ENCODE measurements at regions not wholly inside any gene's neighbourhood (a gene's known extent, or its start where the extent isn't known, plus 50 kb on each side); places are given as distances from the start of the nearest gene placed in this dataset.

GRCh38 chr5:2330325-2331130 lies 420.9 kb downstream of the IRX2 start:
- WGBS, result 78% methylated on average over 13 of the region's 13 CpGs
- no peaks in the 10 kb centered on the region for H3K9me3 ChIP-seq (ENCODE audit: control insufficient read depth, low read length)
- intact Hi-C loops (cut with DNase I), result no loop called here
- no peaks in the 10 kb centered on the region for H3K27me3 ChIP-seq (ENCODE audit: control insufficient read depth, insufficient read depth)
- H3K4me3 ChIP-seq (ENCODE audit: low read length), result no peak overlapping the region
- H3K27ac ChIP-seq (ENCODE audit: low read length), result no peak overlapping the region
- no peaks in the 10 kb centered on the region for H3K4me1 ChIP-seq (ENCODE audit: control insufficient read depth, insufficient read depth, low read length)
- ATAC-seq (no peak), DNase-seq (no peak)

GRCh38 chr5:2329741-2330140 lies 421.7 kb downstream of the IRX2 start:
- no peak overlapping the region for H3K27ac ChIP-seq (ENCODE audit: low read length)
- H3K9me3 ChIP-seq (ENCODE audit: control insufficient read depth, low read length), result no peaks in the 10 kb centered on the region
- intact Hi-C loops (cut with DNase I), result no loop called here
- no peak overlapping the region for H3K4me3 ChIP-seq (ENCODE audit: low read length)
- no peaks in the 10 kb centered on the region for H3K4me1 ChIP-seq (ENCODE audit: control insufficient read depth, insufficient read depth, low read length)
- ATAC-seq (peak in 1 of 2 donors; percentile 38), DNase-seq (no peak)
- H3K27me3 ChIP-seq (ENCODE audit: control insufficient read depth, insufficient read depth), result no peaks in the 10 kb centered on the region
- 74% methylated on average over 12 of the region's 12 CpGs for WGBS

- intact Hi-C loops (cut with DNase I), result no loop called here
Measured at GRCh38 chr5:2326601-2327000, 424.9 kb downstream of the IRX2 start.

GRCh38 chr5:2324788-2325187 lies 426.7 kb downstream of the IRX2 start:
- WGBS, result 89% methylated on average over 11 of the region's 11 CpGs
- Histone ChIP-seq H3K27me3 (ENCODE audit: control insufficient read depth, insufficient read depth) (no peaks in the 10 kb centered on the region), H3K4me1 (ENCODE audit: control insufficient read depth, insufficient read depth, low read length) (no peaks in the 10 kb centered on the region), H3K4me3 (ENCODE audit: low read length) (no peak overlapping the region), H3K27ac (ENCODE audit: low read length) (no peak overlapping the region), H3K9me3 (ENCODE audit: control insufficient read depth, low read length) (no peaks in the 10 kb centered on the region)
- ATAC-seq (no peak), DNase-seq (no peak)
- intact Hi-C loops (cut with DNase I), result no loop called here

More at GRCh38 chr5:2326601-2327000, 424.9 kb downstream of the IRX2 start:
- Histone ChIP-seq H3K4me3 (ENCODE audit: low read length) (no peak overlapping the region), H3K9me3 (ENCODE audit: control insufficient read depth, low read length) (no peaks in the 10 kb centered on the region), H3K27ac (ENCODE audit: low read length) (no peak overlapping the region), H3K4me1 (ENCODE audit: control insufficient read depth, insufficient read depth, low read length) (no peaks in the 10 kb centered on the region), H3K27me3 (ENCODE audit: control insufficient read depth, insufficient read depth) (no peaks in the 10 kb centered on the region)
- 37% methylated on average over 1 of the region's 1 CpG for WGBS
- no peak for ATAC-seq
- DNase-seq, result no peak

GRCh38 chr5:2320611-2321010 lies 430.9 kb downstream of the IRX2 start:
- Histone ChIP-seq H3K4me3 (ENCODE audit: low read length) (no peak overlapping the region), H3K4me1 (ENCODE audit: control insufficient read depth, insufficient read depth, low read length) (no peaks in the 10 kb centered on the region), H3K27ac (ENCODE audit: low read length) (no peak overlapping the region), H3K9me3 (ENCODE audit: control insufficient read depth, low read length) (peaks cover 2% of the 10 kb centered on the region), H3K27me3 (ENCODE audit: control insufficient read depth, insufficient read depth) (no peaks in the 10 kb centered on the region)
- 82% methylated on average over 7 of the region's 7 CpGs for WGBS
- DNase-seq (no peak), ATAC-seq (no peak)
- intact Hi-C loops (cut with DNase I), result no loop called here

- Histone ChIP-seq H3K27me3 (ENCODE audit: control insufficient read depth, insufficient read depth) (no peaks in the 10 kb centered on the region), H3K27ac (ENCODE audit: low read length) (no peak overlapping the region), H3K9me3 (ENCODE audit: control insufficient read depth, low read length) (peaks cover 3% of the 10 kb centered on the region), H3K4me3 (ENCODE audit: low read length) (no peak overlapping the region), H3K4me1 (ENCODE audit: control insufficient read depth, insufficient read depth, low read length) (no peaks in the 10 kb centered on the region)
- ATAC-seq (no peak), DNase-seq (no peak)
- WGBS, result 61% methylated on average over 2 of the region's 2 CpGs
- intact Hi-C loops (cut with DNase I), result no loop called here
Measured at GRCh38 chr5:2317540-2317939, 433.9 kb downstream of the IRX2 start.

GRCh38 chr5:2311851-2312250 lies 429.1 kb upstream of the IRX4 start:
- intact Hi-C loops (cut with DNase I), result no loop called here
- Histone ChIP-seq H3K4me3 (ENCODE audit: low read length) (no peak overlapping the region), H3K9me3 (ENCODE audit: control insufficient read depth, low read length) (peaks cover 7% of the 10 kb centered on the region), H3K27ac (ENCODE audit: low read length) (no peak overlapping the region), H3K27me3 (ENCODE audit: control insufficient read depth, insufficient read depth) (no peaks in the 10 kb centered on the region), H3K4me1 (ENCODE audit: control insufficient read depth, insufficient read depth, low read length) (no peaks in the 10 kb centered on the region)
- no peak for ATAC-seq
- WGBS, result 23% methylated on average over 3 of the region's 3 CpGs
- no peak for DNase-seq

- no peak for DNase-seq
- no peaks in the 10 kb centered on the region for H3K27me3 ChIP-seq (ENCODE audit: control insufficient read depth, insufficient read depth)
- intact Hi-C loops (cut with DNase I), result no loop called here
- peaks cover 7% of the 10 kb centered on the region for H3K9me3 ChIP-seq (ENCODE audit: control insufficient read depth, low read length)
- H3K4me3 ChIP-seq (ENCODE audit: low read length), result no peak overlapping the region
- no peak for ATAC-seq
- WGBS, result 79% methylated on average over 10 of the region's 10 CpGs
- H3K4me1 ChIP-seq (ENCODE audit: control insufficient read depth, insufficient read depth, low read length), result no peaks in the 10 kb centered on the region
- H3K27ac ChIP-seq (ENCODE audit: low read length), result no peak overlapping the region
Measured at GRCh38 chr5:2310946-2311345, 428.2 kb upstream of the IRX4 start.

GRCh38 chr5:2307631-2308030 lies 424.9 kb upstream of the IRX4 start:
- H3K4me1 ChIP-seq (ENCODE audit: control insufficient read depth, insufficient read depth, low read length), result no peaks in the 10 kb centered on the region
- no peak overlapping the region for H3K27ac ChIP-seq (ENCODE audit: low read length)
- intact Hi-C loops (cut with DNase I), result no loop called here
- ATAC-seq (no peak), DNase-seq (no peak)
- H3K27me3 ChIP-seq (ENCODE audit: control insufficient read depth, insufficient read depth), result no peaks in the 10 kb centered on the region
- H3K9me3 ChIP-seq (ENCODE audit: control insufficient read depth, low read length), result peaks cover 4% of the 10 kb centered on the region
- 92% methylated on average over 5 of the region's 5 CpGs for WGBS
- H3K4me3 ChIP-seq (ENCODE audit: low read length), result no peak overlapping the region

GRCh38 chr5:2306711-2307110 lies 424.0 kb upstream of the IRX4 start:
- intact Hi-C loops (cut with DNase I), result no loop called here
- ATAC-seq (no peak), DNase-seq (no peak)
- H3K27ac ChIP-seq (ENCODE audit: low read length), result no peak overlapping the region
- WGBS, result 78% methylated on average over 6 of the region's 6 CpGs
- H3K9me3 ChIP-seq (ENCODE audit: control insufficient read depth, low read length), result peaks cover 4% of the 10 kb centered on the region
- no peaks in the 10 kb centered on the region for H3K4me1 ChIP-seq (ENCODE audit: control insufficient read depth, insufficient read depth, low read length)
- no peaks in the 10 kb centered on the region for H3K27me3 ChIP-seq (ENCODE audit: control insufficient read depth, insufficient read depth)
- H3K4me3 ChIP-seq (ENCODE audit: low read length), result no peak overlapping the region

- intact Hi-C loops (cut with DNase I), result no loop called here
- 46% methylated on average over 14 of the region's 14 CpGs for WGBS
- Histone ChIP-seq H3K27me3 (ENCODE audit: control insufficient read depth, insufficient read depth) (no peaks in the 10 kb centered on the region), H3K4me3 (ENCODE audit: low read length) (no peak overlapping the region), H3K9me3 (ENCODE audit: control insufficient read depth, low read length) (no peaks in the 10 kb centered on the region), H3K4me1 (ENCODE audit: control insufficient read depth, insufficient read depth, low read length) (no peaks in the 10 kb centered on the region), H3K27ac (ENCODE audit: low read length) (no peak overlapping the region)
- ATAC-seq (no peak), DNase-seq (no peak)
Measured at GRCh38 chr5:2303431-2304100, 420.8 kb upstream of the IRX4 start.

All from right cardiac atrium (tissue), 5 donors.